A549 (cell line): ENCODE measurements at regions not wholly inside any gene's neighbourhood (a gene's known extent, or its start where the extent isn't known, plus 50 kb on each side); places are given as distances from the start of the nearest gene placed in this dataset.

ENCODE experiments used
- ATAC-seq, 2 experiments: fragments of 200-7000 bp in 1 of 2; fragments of >200 bp in 1 of 2; cut with Nextera tagmentation in 1 of 2; cut with Tn5 transposase in 1 of 2; 3 replicates each; pipeline versions ENCODE4 v1.8.0 to v1.9.1; 2018 to 2020; ENCODE audit warnings: mild to moderate bottlenecking in 1 of 2, moderate library complexity in 1 of 2
- CTCF ChIA-PET: fragments of 300-600 bp; sonication (Branson Sonifier 250); formaldehyde crosslinking; extraction: SDS; loops from one replicate; lab custom pipeline; 2021; ENCODE audit warnings: antibody characterized with exemption, inconsistent platforms; lab: Yijun Ruan, JAX
- POLR2A ChIA-PET: fragments of 350-600 bp; formaldehyde crosslinking; extraction: SDS; loops from one replicate; lab custom pipeline; 2021; ENCODE audit warnings: antibody characterized with exemption, inconsistent platforms; lab: Yijun Ruan, JAX
- DNase-seq, 2 experiments: peaks; one replicate each; pipeline versions ENCODE4 v3.0.0 to v3.0.0-alpha.2; 2011 to 2016; ENCODE audit warnings: low read depth in 1 of 2, low spot score in 1 of 2
- FAIRE-seq: peaks from 2 replicates; lab custom pipeline; 2011; peaks lifted over from hg19 to GRCh38; lab: Jason Lieb, UNC
- H3K27ac ChIP-seq, 2 experiments: fragments of >200 bp; sonication (Bioruptor Twin); formaldehyde crosslinking; 3 replicates each; pipeline ENCODE4 v1.5.1; 2016 to 2017
- H3K4me1 ChIP-seq: fragments of >200 bp; sonication (Bioruptor Twin); formaldehyde crosslinking; 3 replicates; pipeline ENCODE4 v1.6.1; 2016
- H3K4me2 ChIP-seq: fragments of >200 bp; sonication (Bioruptor Twin); formaldehyde crosslinking; 3 replicates; pipeline ENCODE4 v1.6.1; 2016
- H3K4me3 ChIP-seq: fragments of >200 bp; sonication (Bioruptor Twin); formaldehyde crosslinking; 3 replicates; pipeline ENCODE4 v1.5.1; 2016
- H3K9me3 ChIP-seq: fragments of >200 bp; sonication (Bioruptor Twin); formaldehyde crosslinking; 3 replicates; pipeline ENCODE4 v1.6.1; 2016
- FOSB ChIP-seq: fragments of 250-450 bp; sonication (Bioruptor Pico); IDR thresholded peaks from 2 replicates; pipeline ENCODE4 v1.5.0; 2020; ENCODE audit warnings: mild to moderate bottlenecking, moderate library complexity
- FOXS1 ChIP-seq: fragments of 250-450 bp; sonication (Bioruptor Pico); IDR thresholded peaks from 2 replicates; pipeline ENCODE4 v1.5.0; 2020; ENCODE audit warnings: mild to moderate bottlenecking, moderate library complexity
- HDAC2 ChIP-seq: fragments of 200-600 bp; sonication (generic); IDR thresholded peaks from 2 replicates; pipeline ENCODE4 v1.6.1; 2016
- HOXA7 ChIP-seq: fragments of 250-450 bp; sonication (Bioruptor Pico); IDR thresholded peaks from 2 replicates; pipeline ENCODE4 v1.5.0; 2020; ENCODE audit warnings: mild to moderate bottlenecking, moderate library complexity
- HOXB5 ChIP-seq: fragments of 250-450 bp; sonication (Bioruptor Pico); IDR thresholded peaks from 2 replicates; pipeline ENCODE4 v1.5.0; 2020; ENCODE audit warnings: mild to moderate bottlenecking, moderate library complexity
- KDM5A ChIP-seq: fragments of 200-600 bp; sonication (generic); IDR thresholded peaks from 2 replicates; pipeline ENCODE4 v1.6.1; 2016; ENCODE audit warnings: antibody characterized with exemption, mild to moderate bottlenecking
- MAZ ChIP-seq: fragments of 150-350 bp; IDR thresholded peaks from 2 replicates; pipeline ENCODE4 v1.6.1; 2014; ENCODE audit warnings: antibody characterized with exemption, low read depth, low read length, borderline replicate concordance
- PHF8 ChIP-seq: fragments of 200-600 bp; sonication (generic); IDR thresholded peaks from 2 replicates; pipeline ENCODE4 v1.6.1; 2016; ENCODE audit warnings: low read depth, mild to moderate bottlenecking, antibody characterized with exemption, moderate library complexity, borderline replicate concordance
- POLR2AphosphoS2 ChIP-seq: conservative IDR thresholded peaks from 2 replicates; pipeline ENCODE4 v1.6.1; 2012; ENCODE audit warnings: low read length, improper control_type of control experiment, inconsistent platforms
- RAD21 ChIP-seq, 2 experiments: fragments of >200 bp in 1 of 2; sonication (Bioruptor Twin) in 1 of 2; formaldehyde crosslinking in 1 of 2; IDR thresholded peaks in 1 of 2; conservative IDR thresholded peaks in 1 of 2; 2 replicates in 1 of 2; 3 replicates in 1 of 2; pipeline ENCODE4 v1.6.1; 2012 to 2018; ENCODE audit warnings: inconsistent platforms in 1 of 2
- RCOR1 ChIP-seq: fragments of 150-350 bp; IDR thresholded peaks from 2 replicates; pipeline ENCODE4 v1.6.1; 2014; ENCODE audit warnings: antibody characterized with exemption, low read length, low read depth
- SMC3 ChIP-seq: fragments of >200 bp; sonication (Bioruptor Twin); formaldehyde crosslinking; IDR thresholded peaks from 3 replicates; pipeline ENCODE4 v1.6.1; 2018; ENCODE audit warnings: inconsistent platforms
- SREBF2 ChIP-seq: fragments of 450-650 bp; IDR thresholded peaks from 2 replicates; pipeline ENCODE4 v1.6.1; 2014; ENCODE audit warnings: mild to moderate bottlenecking, moderate library complexity
- TP53 ChIP-seq: fragments of 250-450 bp; sonication (Bioruptor Pico); IDR thresholded peaks from 2 replicates; pipeline ENCODE4 v1.5.0; 2021; ENCODE audit warnings: mild to moderate bottlenecking, moderate library complexity
- ZFP36 ChIP-seq: fragments of 450-650 bp; IDR thresholded peaks from 2 replicates; pipeline ENCODE4 v1.6.1; 2014; ENCODE audit warnings: borderline replicate concordance; ENCODE audit not compliant: partially characterized antibody
- ZSCAN20 ChIP-seq: fragments of 250-450 bp; sonication (Bioruptor Pico); IDR thresholded peaks from 2 replicates; pipeline ENCODE4 v1.8.0; 2022; ENCODE audit warnings: mild to moderate bottlenecking, moderate library complexity
- WGBS: methylation state at CpG from one replicate; pipeline ENCODE4 v1.1.6; 2017; ENCODE audit errors: missing lambda C conversion rate; 5-methylcytosine and 5-hydroxymethylcytosine counted together
- TF ChIP-seq, protein P1 (sequence below): fragments of >200 bp; sonication (Bioruptor Twin); formaldehyde crosslinking; IDR thresholded peaks from 2 replicates; pipeline ENCODE4 v1.6.1; 2016
- TF ChIP-seq, protein P2 (sequence below): fragments of 250-450 bp; sonication (Bioruptor Pico); IDR thresholded peaks from 2 replicates; pipeline ENCODE4 v1.5.0; 2020; ENCODE audit warnings: low read depth, mild to moderate bottlenecking, moderate library complexity
- TF ChIP-seq, protein P3 (sequence below): fragments of 150-350 bp; IDR thresholded peaks from 2 replicates; pipeline ENCODE4 v1.6.1; 2014; ENCODE audit warnings: low read depth, mild to moderate bottlenecking, low read length
- TF ChIP-seq, protein P4 (sequence below): IDR thresholded peaks from 2 replicates; pipeline ENCODE4 v1.6.1; 2012; ENCODE audit warnings: low read depth, borderline replicate concordance
- TF ChIP-seq, protein P5 (sequence below): fragments of 450-650 bp; IDR thresholded peaks from 2 replicates; pipeline ENCODE4 v1.6.1; 2014; ENCODE audit warnings: antibody characterized with exemption
- TF ChIP-seq, protein P6 (sequence below): fragments of >200 bp; sonication (Bioruptor Twin); formaldehyde crosslinking; IDR thresholded peaks from 3 replicates; pipeline ENCODE4 v1.6.1; 2016
- TF ChIP-seq, protein P7 (sequence below): IDR thresholded peaks from 2 replicates; pipeline ENCODE4 v1.6.1; 2012

DNA sequence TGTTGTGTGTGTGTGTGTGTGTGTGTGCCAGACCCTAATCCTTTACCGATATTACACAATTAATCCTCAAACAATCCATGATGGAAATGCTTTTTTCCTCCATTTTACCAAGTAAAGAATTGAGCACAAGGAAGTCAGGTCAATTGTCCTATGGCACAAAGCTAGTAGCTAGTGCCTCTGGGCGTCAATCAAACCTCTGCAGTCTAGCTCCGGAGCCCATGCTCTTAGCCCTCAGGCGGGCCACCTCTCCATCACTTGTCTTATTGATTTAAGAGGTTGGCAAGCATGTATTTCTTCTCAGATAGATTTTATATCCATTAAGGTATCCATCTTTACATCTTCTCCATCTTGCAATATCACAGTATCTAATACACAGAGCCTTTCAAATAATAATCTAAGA, 886.6 kb downstream of the TBL1XR1 start:
- ATAC-seq = no peak
- WGBS = 50% methylated on average over 4 of the region's 4 CpGs
- H3K9me3 ChIP-seq = no peaks in the 10 kb centered on the region
- no peaks in the 10 kb centered on the region for H3K4me1 ChIP-seq
- TF ChIP-seq, protein P1, sequence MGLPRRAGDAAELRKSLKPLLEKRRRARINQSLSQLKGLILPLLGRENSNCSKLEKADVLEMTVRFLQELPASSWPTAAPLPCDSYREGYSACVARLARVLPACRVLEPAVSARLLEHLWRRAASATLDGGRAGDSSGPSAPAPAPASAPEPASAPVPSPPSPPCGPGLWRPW = no peak
- TF ChIP-seq, protein P2, sequence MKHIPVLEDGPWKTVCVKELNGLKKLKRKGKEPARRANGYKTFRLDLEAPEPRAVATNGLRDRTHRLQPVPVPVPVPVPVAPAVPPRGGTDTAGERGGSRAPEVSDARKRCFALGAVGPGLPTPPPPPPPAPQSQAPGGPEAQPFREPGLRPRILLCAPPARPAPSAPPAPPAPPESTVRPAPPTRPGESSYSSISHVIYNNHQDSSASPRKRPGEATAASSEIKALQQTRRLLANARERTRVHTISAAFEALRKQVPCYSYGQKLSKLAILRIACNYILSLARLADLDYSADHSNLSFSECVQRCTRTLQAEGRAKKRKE (CRISPR knock-in tag) = no peak
- no peak for TF ChIP-seq MAZ
- TF ChIP-seq, protein P3, sequence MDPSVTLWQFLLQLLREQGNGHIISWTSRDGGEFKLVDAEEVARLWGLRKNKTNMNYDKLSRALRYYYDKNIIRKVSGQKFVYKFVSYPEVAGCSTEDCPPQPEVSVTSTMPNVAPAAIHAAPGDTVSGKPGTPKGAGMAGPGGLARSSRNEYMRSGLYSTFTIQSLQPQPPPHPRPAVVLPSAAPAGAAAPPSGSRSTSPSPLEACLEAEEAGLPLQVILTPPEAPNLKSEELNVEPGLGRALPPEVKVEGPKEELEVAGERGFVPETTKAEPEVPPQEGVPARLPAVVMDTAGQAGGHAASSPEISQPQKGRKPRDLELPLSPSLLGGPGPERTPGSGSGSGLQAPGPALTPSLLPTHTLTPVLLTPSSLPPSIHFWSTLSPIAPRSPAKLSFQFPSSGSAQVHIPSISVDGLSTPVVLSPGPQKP = no peak
- TF ChIP-seq, all 56 proteins: peak for 0
- FAIRE-seq (no peak), DNase-seq (no peak)
- Histone ChIP-seq H3K27ac (no peak overlapping the region), H3K4me3 (no peak overlapping the region), H3K4me2 (no peak overlapping the region)
- ChIA-PET CTCF (no interaction called here), POLR2A (no interaction called here)

DNA sequence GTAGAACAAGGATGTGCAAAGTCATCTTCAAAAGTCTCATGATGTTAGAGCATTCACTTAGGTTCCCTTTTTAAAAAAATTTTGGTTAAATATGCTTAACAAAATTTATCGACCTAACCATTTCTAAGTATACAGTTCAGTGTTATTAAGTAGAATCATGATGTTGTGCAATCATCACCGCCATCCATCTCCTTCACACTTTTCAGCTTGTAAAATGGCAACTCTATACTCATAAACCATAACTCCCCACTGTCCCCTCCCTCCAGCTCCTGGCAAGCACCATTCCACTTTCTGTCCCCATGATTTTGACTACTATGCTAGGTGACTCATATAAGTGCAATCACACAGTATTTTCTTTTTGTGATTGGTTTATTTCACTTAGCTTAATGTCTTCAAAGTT, 895.0 kb downstream of the TBL1XR1 start:
- TF ChIP-seq, protein P3 = no peak
- TF ChIP-seq, protein P4, sequence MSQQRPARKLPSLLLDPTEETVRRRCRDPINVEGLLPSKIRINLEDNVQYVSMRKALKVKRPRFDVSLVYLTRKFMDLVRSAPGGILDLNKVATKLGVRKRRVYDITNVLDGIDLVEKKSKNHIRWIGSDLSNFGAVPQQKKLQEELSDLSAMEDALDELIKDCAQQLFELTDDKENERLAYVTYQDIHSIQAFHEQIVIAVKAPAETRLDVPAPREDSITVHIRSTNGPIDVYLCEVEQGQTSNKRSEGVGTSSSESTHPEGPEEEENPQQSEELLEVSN = no peak
- TF ChIP-seq HDAC2 = no peak
- no peak for TF ChIP-seq TP53 (CRISPR knock-in tag)
- TF ChIP-seq RCOR1 = no peak
- TF ChIP-seq FOXS1 (CRISPR knock-in tag) = no peak
- TF ChIP-seq, all 56 proteins: peak for 0
- Histone ChIP-seq H3K4me2 (no peak overlapping the region), H3K27ac (no peak overlapping the region), H3K4me3 (no peak overlapping the region), H3K9me3 (no peaks in the 10 kb centered on the region), H3K4me1 (no peaks in the 10 kb centered on the region)
- no peak for DNase-seq
- no peak for FAIRE-seq
- ChIA-PET POLR2A (no interaction called here), CTCF (no interaction called here)
- no peak for ATAC-seq
- WGBS = 44% methylated on average over 2 of the region's 2 CpGs

DNA sequence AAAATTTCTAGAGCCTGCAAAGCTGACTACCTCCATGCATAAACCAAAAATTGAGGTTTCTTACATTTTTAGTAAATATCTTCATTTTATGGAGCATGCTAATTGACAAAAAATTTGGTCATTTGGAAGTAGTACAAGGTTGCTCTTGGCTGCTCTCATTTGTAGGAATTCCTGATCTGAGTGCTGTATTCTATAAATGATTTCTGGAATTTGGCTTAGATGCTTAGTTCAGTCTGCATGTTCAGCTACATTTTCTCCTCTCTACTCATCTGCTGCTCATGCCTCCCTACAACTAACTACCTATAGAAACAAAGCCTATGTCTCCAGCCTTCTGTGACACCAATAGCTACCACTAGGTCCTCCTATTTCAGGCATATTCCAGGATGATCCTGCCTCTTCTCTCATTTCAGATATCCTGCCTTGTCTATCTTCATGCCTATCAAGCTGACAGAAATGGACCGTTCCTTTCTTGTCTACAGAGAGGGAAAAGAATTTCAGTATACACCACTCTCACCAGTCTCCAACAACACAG, 901.1 kb downstream of the TBL1XR1 start:
- ATAC-seq = no peak
- ChIA-PET CTCF (no interaction called here), POLR2A (no interaction called here)
- WGBS = 8% methylated on average over 1 of the region's 1 CpG
- Histone ChIP-seq H3K9me3 (no peaks in the 10 kb centered on the region), H3K4me2 (no peak overlapping the region)
- TF ChIP-seq, protein P5, sequence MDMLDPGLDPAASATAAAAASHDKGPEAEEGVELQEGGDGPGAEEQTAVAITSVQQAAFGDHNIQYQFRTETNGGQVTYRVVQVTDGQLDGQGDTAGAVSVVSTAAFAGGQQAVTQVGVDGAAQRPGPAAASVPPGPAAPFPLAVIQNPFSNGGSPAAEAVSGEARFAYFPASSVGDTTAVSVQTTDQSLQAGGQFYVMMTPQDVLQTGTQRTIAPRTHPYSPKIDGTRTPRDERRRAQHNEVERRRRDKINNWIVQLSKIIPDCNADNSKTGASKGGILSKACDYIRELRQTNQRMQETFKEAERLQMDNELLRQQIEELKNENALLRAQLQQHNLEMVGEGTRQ = no peak
- no peak for TF ChIP-seq FOSB (CRISPR knock-in tag)
- TF ChIP-seq POLR2AphosphoS2 = no peak
- TF ChIP-seq, protein P3 = no peak
- no peak for TF ChIP-seq KDM5A
- no peak for TF ChIP-seq SREBF2
- TF ChIP-seq, protein P6, sequence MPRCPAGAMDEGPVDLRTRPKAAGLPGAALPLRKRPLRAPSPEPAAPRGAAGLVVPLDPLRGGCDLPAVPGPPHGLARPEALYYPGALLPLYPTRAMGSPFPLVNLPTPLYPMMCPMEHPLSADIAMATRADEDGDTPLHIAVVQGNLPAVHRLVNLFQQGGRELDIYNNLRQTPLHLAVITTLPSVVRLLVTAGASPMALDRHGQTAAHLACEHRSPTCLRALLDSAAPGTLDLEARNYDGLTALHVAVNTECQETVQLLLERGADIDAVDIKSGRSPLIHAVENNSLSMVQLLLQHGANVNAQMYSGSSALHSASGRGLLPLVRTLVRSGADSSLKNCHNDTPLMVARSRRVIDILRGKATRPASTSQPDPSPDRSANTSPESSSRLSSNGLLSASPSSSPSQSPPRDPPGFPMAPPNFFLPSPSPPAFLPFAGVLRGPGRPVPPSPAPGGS = no peak
- TF ChIP-seq SMC3 = no peak
- no peak for TF ChIP-seq ZFP36
- TF ChIP-seq PHF8 = no peak
- TF ChIP-seq, protein P7, sequence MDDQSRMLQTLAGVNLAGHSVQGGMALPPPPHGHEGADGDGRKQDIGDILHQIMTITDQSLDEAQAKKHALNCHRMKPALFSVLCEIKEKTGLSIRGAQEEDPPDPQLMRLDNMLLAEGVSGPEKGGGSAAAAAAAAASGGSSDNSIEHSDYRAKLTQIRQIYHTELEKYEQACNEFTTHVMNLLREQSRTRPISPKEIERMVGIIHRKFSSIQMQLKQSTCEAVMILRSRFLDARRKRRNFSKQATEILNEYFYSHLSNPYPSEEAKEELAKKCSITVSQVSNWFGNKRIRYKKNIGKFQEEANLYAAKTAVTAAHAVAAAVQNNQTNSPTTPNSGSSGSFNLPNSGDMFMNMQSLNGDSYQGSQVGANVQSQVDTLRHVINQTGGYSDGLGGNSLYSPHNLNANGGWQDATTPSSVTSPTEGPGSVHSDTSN = no peak
- TF ChIP-seq, protein P1 = no peak
- TF ChIP-seq ZSCAN20 = no peak
- no peak for TF ChIP-seq HOXB5
- no peak for TF ChIP-seq RAD21 (conservative IDR thresholded peaks at IDR 0.05 in 1 of 2, IDR thresholded peaks at IDR 0.05 in 1 of 2)
- no peak for TF ChIP-seq TP53 (CRISPR knock-in tag)
- TF ChIP-seq HOXA7 = no peak
- TF ChIP-seq, all 56 proteins: peak for 0
- FAIRE-seq (no peak), DNase-seq (no peak)
- no peaks in the 10 kb centered on the region for H3K4me1 ChIP-seq
- H3K4me3 ChIP-seq = no peak overlapping the region
- no peak overlapping the region for H3K27ac ChIP-seq
